Hepatocyte (in vitro differentiated cells): ENCODE measurements at regions not wholly inside any gene's neighbourhood (a gene's known extent, or its start where the extent isn't known, plus 50 kb on each side); places are given as distances from the start of the nearest gene placed in this dataset.

ENCODE experiments used
- EZH2phosphoT487 ChIP-seq: fragments of 200-600 bp; sonication (generic); IDR thresholded peaks from one replicate; pipeline ENCODE4 v1.6.1; 2018; ENCODE audit warnings: antibody characterized with exemption, mild to moderate bottlenecking, low read depth, moderate library complexity; ENCODE audit not compliant: unreplicated experiment, severe bottlenecking
- TF ChIP-seq, protein P1 (sequence below): fragments of 200-600 bp; sonication (generic); IDR thresholded peaks from 2 replicates; pipeline ENCODE4 v1.5.1; 2016; ENCODE audit warnings: antibody characterized with exemption, mild to moderate bottlenecking; ENCODE audit not compliant: poor library complexity

DNA sequence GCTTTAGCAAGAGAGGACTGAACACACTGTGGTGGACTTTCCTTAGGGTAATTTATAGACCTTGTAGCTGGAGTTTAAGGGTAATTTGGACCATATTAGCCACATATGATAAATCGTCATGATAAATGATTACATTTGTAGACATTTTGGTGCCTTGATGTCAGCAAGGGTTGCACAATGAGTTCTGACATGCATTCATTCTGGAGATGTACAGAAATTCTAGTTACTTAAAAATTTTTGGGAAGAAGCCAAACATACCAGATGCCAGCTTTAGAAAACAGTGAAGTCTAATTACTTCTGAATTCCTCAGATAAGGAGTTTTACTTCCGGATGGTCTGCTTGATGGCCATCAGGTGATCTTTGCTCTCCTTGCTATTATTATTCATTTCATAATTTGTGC, 653.1 kb downstream of the TBC1D32 start:
- TF ChIP-seq EZH2phosphoT487: no peak
- TF ChIP-seq, protein P1, sequence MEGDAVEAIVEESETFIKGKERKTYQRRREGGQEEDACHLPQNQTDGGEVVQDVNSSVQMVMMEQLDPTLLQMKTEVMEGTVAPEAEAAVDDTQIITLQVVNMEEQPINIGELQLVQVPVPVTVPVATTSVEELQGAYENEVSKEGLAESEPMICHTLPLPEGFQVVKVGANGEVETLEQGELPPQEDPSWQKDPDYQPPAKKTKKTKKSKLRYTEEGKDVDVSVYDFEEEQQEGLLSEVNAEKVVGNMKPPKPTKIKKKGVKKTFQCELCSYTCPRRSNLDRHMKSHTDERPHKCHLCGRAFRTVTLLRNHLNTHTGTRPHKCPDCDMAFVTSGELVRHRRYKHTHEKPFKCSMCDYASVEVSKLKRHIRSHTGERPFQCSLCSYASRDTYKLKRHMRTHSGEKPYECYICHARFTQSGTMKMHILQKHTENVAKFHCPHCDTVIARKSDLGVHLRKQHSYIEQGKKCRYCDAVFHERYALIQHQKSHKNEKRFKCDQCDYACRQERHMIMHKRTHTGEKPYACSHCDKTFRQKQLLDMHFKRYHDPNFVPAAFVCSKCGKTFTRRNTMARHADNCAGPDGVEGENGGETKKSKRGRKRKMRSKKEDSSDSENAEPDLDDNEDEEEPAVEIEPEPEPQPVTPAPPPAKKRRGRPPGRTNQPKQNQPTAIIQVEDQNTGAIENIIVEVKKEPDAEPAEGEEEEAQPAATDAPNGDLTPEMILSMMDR: no peak
